ENCODE measurements at regions not wholly inside any gene's neighbourhood (a gene's known extent, or its start where the extent isn't known, plus 50 kb on each side); places are given as distances from the start of the nearest gene placed in this dataset.

GRCh38 chr12:70096759-70097410, 146.3 kb upstream of the CNOT2 start:
- Histone ChIP-seq H3K4me3 (ENCODE audit: insufficient read depth in 1 of 2, low read depth in 1 of 2, low read length in 2 of 2) (no peak overlapping the region), H2BK120ac (ENCODE audit: low read depth, low read length) (no peak overlapping the region), H4K8ac (ENCODE audit: low read length) (no peak overlapping the region), H3K14ac (ENCODE audit: low read length in 2 of 2) (no peak overlapping the region), H3K36me3 (ENCODE audit: control insufficient read depth in 1 of 2, insufficient read depth in 2 of 2, low read depth in 1 of 2, low read length in 2 of 2) (no peaks in the 10 kb centered on the region), H4K91ac (ENCODE audit: low read length) (no peak overlapping the region), H3K18ac (ENCODE audit: low read depth in 1 of 2, low read length in 2 of 2) (no peak overlapping the region), H2AFZ (ENCODE audit: low read depth, low read length) (no peak overlapping the region), H3K79me1 (replicated peaks; ENCODE audit: low read length, poor library complexity, severe bottlenecking) (no peaks in the 10 kb centered on the region), H3K4me1 (ENCODE audit: control insufficient read depth, insufficient read depth, low read depth, low read length) (no peaks in the 10 kb centered on the region), H2BK12ac (ENCODE audit: low read length in 2 of 2) (no peak overlapping the region), H2BK5ac (ENCODE audit: low read depth, low read length, poor library complexity, severe bottlenecking) (no peak overlapping the region), H3K4me2 (ENCODE audit: low read length, poor library complexity, severe bottlenecking) (no peak overlapping the region), H2AK5ac (ENCODE audit: low read length, severe bottlenecking) (no peak overlapping the region), H3K9me3 (ENCODE audit: control insufficient read depth, low read length) (no peaks in the 10 kb centered on the region), H3K27ac (ENCODE audit: low read length, poor library complexity, severe bottlenecking) (no peak overlapping the region), H2BK15ac (ENCODE audit: low read depth, poor library complexity, severe bottlenecking) (no peak overlapping the region), H3K4ac (ENCODE audit: low read depth in 1 of 2, low read length in 2 of 2) (no peak overlapping the region), H3K23ac (ENCODE audit: low read length in 2 of 2) (no peak overlapping the region), H3K27me3 (ENCODE audit: control insufficient read depth in 1 of 2, insufficient read depth in 1 of 2, low read length in 2 of 2) (no peaks in the 10 kb centered on the region), H3K9ac (ENCODE audit: low read length) (no peak overlapping the region)
- DNase-seq, result no peak
- no CpG with 5 or more reads among the region's 2 CpGs for WGBS

GRCh38 chr12:70101064-70101463, 142.2 kb upstream of the CNOT2 start:
- Histone ChIP-seq H2BK15ac (ENCODE audit: low read depth, poor library complexity, severe bottlenecking) (no peak overlapping the region), H3K36me3 (ENCODE audit: control insufficient read depth in 1 of 2, insufficient read depth in 2 of 2, low read depth in 1 of 2, low read length in 2 of 2) (no peaks in the 10 kb centered on the region), H3K23ac (ENCODE audit: low read length in 2 of 2) (no peak overlapping the region), H3K4ac (ENCODE audit: low read depth in 1 of 2, low read length in 2 of 2) (no peak overlapping the region), H3K9ac (ENCODE audit: low read length) (no peak overlapping the region), H3K9me3 (ENCODE audit: control insufficient read depth, low read length) (no peaks in the 10 kb centered on the region), H2BK5ac (ENCODE audit: low read depth, low read length, poor library complexity, severe bottlenecking) (no peak overlapping the region), H3K27ac (ENCODE audit: low read length, poor library complexity, severe bottlenecking) (no peak overlapping the region), H2BK120ac (ENCODE audit: low read depth, low read length) (no peak overlapping the region), H2BK12ac (ENCODE audit: low read length in 2 of 2) (no peak overlapping the region), H3K18ac (ENCODE audit: low read depth in 1 of 2, low read length in 2 of 2) (no peak overlapping the region), H3K14ac (ENCODE audit: low read length in 2 of 2) (no peak overlapping the region), H3K4me1 (ENCODE audit: control insufficient read depth, insufficient read depth, low read depth, low read length) (no peaks in the 10 kb centered on the region), H4K91ac (ENCODE audit: low read length) (no peak overlapping the region), H3K4me2 (ENCODE audit: low read length, poor library complexity, severe bottlenecking) (no peak overlapping the region), H3K4me3 (ENCODE audit: insufficient read depth in 1 of 2, low read depth in 1 of 2, low read length in 2 of 2) (no peak overlapping the region), H3K79me1 (replicated peaks; ENCODE audit: low read length, poor library complexity, severe bottlenecking) (no peaks in the 10 kb centered on the region), H3K27me3 (ENCODE audit: control insufficient read depth in 1 of 2, insufficient read depth in 1 of 2, low read length in 2 of 2) (no peaks in the 10 kb centered on the region), H2AFZ (ENCODE audit: low read depth, low read length) (no peak overlapping the region), H4K8ac (ENCODE audit: low read length) (no peak overlapping the region), H2AK5ac (ENCODE audit: low read length, severe bottlenecking) (no peak overlapping the region)
- 89% methylated on average over 1 of the region's 1 CpG for WGBS
- no peak for DNase-seq

- Histone ChIP-seq H3K9ac (ENCODE audit: low read length) (no peak overlapping the region), H2BK15ac (ENCODE audit: low read depth, poor library complexity, severe bottlenecking) (no peak overlapping the region), H2BK120ac (ENCODE audit: low read depth, low read length) (no peak overlapping the region), H3K4me2 (ENCODE audit: low read length, poor library complexity, severe bottlenecking) (no peak overlapping the region), H3K27ac (ENCODE audit: low read length, poor library complexity, severe bottlenecking) (no peak overlapping the region), H4K8ac (ENCODE audit: low read length) (no peak overlapping the region), H2AFZ (ENCODE audit: low read depth, low read length) (no peak overlapping the region), H4K91ac (ENCODE audit: low read length) (no peak overlapping the region), H3K4me3 (ENCODE audit: insufficient read depth in 1 of 2, low read depth in 1 of 2, low read length in 2 of 2) (no peak overlapping the region), H3K4me1 (ENCODE audit: control insufficient read depth, insufficient read depth, low read depth, low read length) (no peaks in the 10 kb centered on the region), H3K18ac (ENCODE audit: low read depth in 1 of 2, low read length in 2 of 2) (no peak overlapping the region), H3K23ac (ENCODE audit: low read length in 2 of 2) (no peak overlapping the region), H3K9me3 (ENCODE audit: control insufficient read depth, low read length) (peaks cover 27% of the 10 kb centered on the region), H2BK5ac (ENCODE audit: low read depth, low read length, poor library complexity, severe bottlenecking) (no peak overlapping the region), H3K14ac (ENCODE audit: low read length in 2 of 2) (no peak overlapping the region), H3K36me3 (ENCODE audit: control insufficient read depth in 1 of 2, insufficient read depth in 2 of 2, low read depth in 1 of 2, low read length in 2 of 2) (no peaks in the 10 kb centered on the region), H3K4ac (ENCODE audit: low read depth in 1 of 2, low read length in 2 of 2) (no peak overlapping the region), H2AK5ac (ENCODE audit: low read length, severe bottlenecking) (no peak overlapping the region), H2BK12ac (ENCODE audit: low read length in 2 of 2) (no peak overlapping the region), H3K27me3 (ENCODE audit: control insufficient read depth in 1 of 2, insufficient read depth in 1 of 2, low read length in 2 of 2) (no peaks in the 10 kb centered on the region), H3K79me1 (replicated peaks; ENCODE audit: low read length, poor library complexity, severe bottlenecking) (no peaks in the 10 kb centered on the region)
- WGBS, result no CpG with 5 or more reads among the region's 1 CpG
- DNase-seq, result no peak
Measured at GRCh38 chr12:70106347-70106746, 136.9 kb upstream of the CNOT2 start.

- Histone ChIP-seq H3K14ac (ENCODE audit: low read length in 2 of 2) (no peak overlapping the region), H2BK15ac (ENCODE audit: low read depth, poor library complexity, severe bottlenecking) (no peak overlapping the region), H3K9ac (ENCODE audit: low read length) (no peak overlapping the region), H3K23ac (ENCODE audit: low read length in 2 of 2) (no peak overlapping the region), H3K27me3 (ENCODE audit: control insufficient read depth in 1 of 2, insufficient read depth in 1 of 2, low read length in 2 of 2) (no peaks in the 10 kb centered on the region), H2BK5ac (ENCODE audit: low read depth, low read length, poor library complexity, severe bottlenecking) (no peak overlapping the region), H4K8ac (ENCODE audit: low read length) (no peak overlapping the region), H2BK120ac (ENCODE audit: low read depth, low read length) (no peak overlapping the region), H3K27ac (ENCODE audit: low read length, poor library complexity, severe bottlenecking) (no peak overlapping the region), H3K4me1 (ENCODE audit: control insufficient read depth, insufficient read depth, low read depth, low read length) (no peaks in the 10 kb centered on the region), H3K4me3 (ENCODE audit: insufficient read depth in 1 of 2, low read depth in 1 of 2, low read length in 2 of 2) (no peak overlapping the region), H2AK5ac (ENCODE audit: low read length, severe bottlenecking) (no peak overlapping the region), H2AFZ (ENCODE audit: low read depth, low read length) (no peak overlapping the region), H3K9me3 (ENCODE audit: control insufficient read depth, low read length) (peaks cover 41% of the 10 kb centered on the region), H3K4me2 (ENCODE audit: low read length, poor library complexity, severe bottlenecking) (no peak overlapping the region), H3K79me1 (replicated peaks; ENCODE audit: low read length, poor library complexity, severe bottlenecking) (no peaks in the 10 kb centered on the region), H2BK12ac (ENCODE audit: low read length in 2 of 2) (no peak overlapping the region), H3K36me3 (ENCODE audit: control insufficient read depth in 1 of 2, insufficient read depth in 2 of 2, low read depth in 1 of 2, low read length in 2 of 2) (no peaks in the 10 kb centered on the region), H4K91ac (ENCODE audit: low read length) (no peak overlapping the region), H3K18ac (ENCODE audit: low read depth in 1 of 2, low read length in 2 of 2) (no peak overlapping the region), H3K4ac (ENCODE audit: low read depth in 1 of 2, low read length in 2 of 2) (no peak overlapping the region)
- no peak for DNase-seq
- 100% methylated on average over 1 of the region's 1 CpG for WGBS
Measured at GRCh38 chr12:70110085-70110484, 133.1 kb upstream of the CNOT2 start.

Measured in mesenchymal stem cell (in vitro differentiated cells and primary cell).